ENCODE measurements at regions not wholly inside any gene's neighbourhood (a gene's known extent, or its start where the extent isn't known, plus 50 kb on each side); places are given as distances from the start of the nearest gene placed in this dataset.

- Histone ChIP-seq H3K27ac (ENCODE audit: extremely low read length, insufficient read depth, low read length) (no peak overlapping the region), H3K79me2 (ENCODE audit: insufficient read depth, low read length) (no peaks in the 10 kb centered on the region), H3K4me2 (ENCODE audit: low read depth, low read length) (no peak overlapping the region), H4K20me1 (ENCODE audit: insufficient read depth, low read length) (no peaks in the 10 kb centered on the region), H3K4me1 (ENCODE audit: insufficient read depth, low read length) (no peaks in the 10 kb centered on the region), H3K9ac (ENCODE audit: insufficient read depth, low read depth, low read length) (no peak overlapping the region), H2AFZ (ENCODE audit: low read length) (no peak overlapping the region), H3K36me3 (replicated peaks in 1 of 2; ENCODE audit: control insufficient read depth in 1 of 2, insufficient read depth in 2 of 2, low read length in 2 of 2) (no peaks in the 10 kb centered on the region), H3K27me3 (ENCODE audit: control insufficient read depth in 1 of 2, insufficient read depth in 2 of 2, low read length in 2 of 2) (no peaks in the 10 kb centered on the region), H3K4me3 (replicated peaks in 1 of 3; ENCODE audit: insufficient read depth in 1 of 3, low read depth in 2 of 3, low read length in 3 of 3) (no peak overlapping the region), H3K9me3 (ENCODE audit: low read length) (peaks cover 72% of the 10 kb centered on the region)
- 5% methylated on average over 3 of the region's 3 CpGs for WGBS (ENCODE audit: low lambda C conversion rate)
- CTCF ChIA-PET (ENCODE audit: low intra/inter-chr PET ratio, low total read pairs): no interaction called here
- ATAC-seq (no peak), DNase-seq (ENCODE audit: low spot score) (no peak), FAIRE-seq (no peak)
- TF ChIP-seq ZNF552 (CRISPR knock-in tag; IDR thresholded peaks at IDR 0.05; ENCODE audit: borderline replicate concordance): no peak
- TF ChIP-seq ZFP41 (CRISPR knock-in tag; IDR thresholded peaks at IDR 0.05; ENCODE audit: borderline replicate concordance): no peak
- TF ChIP-seq ZNF781 (CRISPR knock-in tag; IDR thresholded peaks at IDR 0.05; ENCODE audit: borderline replicate concordance, not compliant biosample characterization): no peak
- TF ChIP-seq HIC2 (CRISPR knock-in tag; IDR thresholded peaks at IDR 0.05; ENCODE audit: low read depth): no peak
- TF ChIP-seq SNAI1 (CRISPR knock-in tag; IDR thresholded peaks at IDR 0.05; ENCODE audit: borderline replicate concordance): no peak
- TF ChIP-seq ZNF788 (CRISPR knock-in tag; IDR thresholded peaks at IDR 0.05; ENCODE audit: borderline replicate concordance): no peak
- TF ChIP-seq, protein P1, sequence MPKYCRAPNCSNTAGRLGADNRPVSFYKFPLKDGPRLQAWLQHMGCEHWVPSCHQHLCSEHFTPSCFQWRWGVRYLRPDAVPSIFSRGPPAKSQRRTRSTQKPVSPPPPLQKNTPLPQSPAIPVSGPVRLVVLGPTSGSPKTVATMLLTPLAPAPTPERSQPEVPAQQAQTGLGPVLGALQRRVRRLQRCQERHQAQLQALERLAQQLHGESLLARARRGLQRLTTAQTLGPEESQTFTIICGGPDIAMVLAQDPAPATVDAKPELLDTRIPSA (CRISPR knock-in tag; IDR thresholded peaks at IDR 0.05; ENCODE audit: borderline replicate concordance): no peak
- no peak for TF ChIP-seq ZNF614 (CRISPR knock-in tag; IDR thresholded peaks at IDR 0.05; ENCODE audit: borderline replicate concordance)
- no peak for TF ChIP-seq HDAC2 (CRISPR knock-in tag; IDR thresholded peaks at IDR 0.05)
- TF ChIP-seq ZNF33B (CRISPR knock-in tag; IDR thresholded peaks at IDR 0.05): no peak
- TF ChIP-seq JUND (CRISPR knock-in tag; IDR thresholded peaks at IDR 0.05): no peak
- TF ChIP-seq, protein P2, sequence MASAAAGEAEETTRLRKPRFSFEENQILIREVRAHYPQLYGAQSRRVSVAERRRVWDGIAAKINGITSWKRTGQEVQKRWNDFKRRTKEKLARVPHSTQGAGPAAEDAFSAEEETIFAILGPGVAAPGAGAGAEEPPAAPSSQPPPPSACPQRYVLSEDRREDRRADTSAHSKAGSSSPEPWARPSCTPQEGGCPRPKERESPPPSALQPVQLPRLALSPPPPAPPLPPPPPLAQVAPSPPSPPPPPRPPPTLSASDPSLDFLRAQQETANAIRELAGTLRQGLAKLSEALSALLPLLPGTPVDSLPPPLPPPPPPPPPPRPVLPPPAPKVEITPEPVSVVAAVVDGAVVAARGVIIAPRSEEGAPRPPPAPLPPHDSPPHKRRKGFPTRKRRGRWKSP (CRISPR knock-in tag; IDR thresholded peaks at IDR 0.05): no peak
- TF ChIP-seq ATRX (CRISPR knock-in tag; IDR thresholded peaks at IDR 0.05; ENCODE audit: borderline replicate concordance): no peak
- no peak for TF ChIP-seq KAT2B (IDR thresholded peaks at IDR 0.05; ENCODE audit: borderline replicate concordance, low read depth, low read length)
- no peak for TF ChIP-seq ZNF207 (IDR thresholded peaks at IDR 0.05; ENCODE audit: borderline replicate concordance)
- no peak for TF ChIP-seq ZNF441 (CRISPR knock-in tag; IDR thresholded peaks at IDR 0.05; ENCODE audit: borderline replicate concordance)
- no peak for TF ChIP-seq ATF2 (CRISPR knock-in tag; IDR thresholded peaks at IDR 0.05)
- no peak for TF ChIP-seq MYC (CRISPR knock-in tag; IDR thresholded peaks at IDR 0.05; ENCODE audit: borderline replicate concordance)
- intact Hi-C loops (cut with micrococcal nuclease; ENCODE audit: unreplicated experiment): no loop called here
- in situ Hi-C loops (cut with HindIII; ENCODE audit: extremely low pct_ligation_motif_present, low pct_unique_long_range_greater_than_20kb): no loop called here
- POLR2A ChIA-PET: no interaction called here
- no TSS peak for BruUV-seq (replicated peaks)
These were observed 1194.8 kb downstream of the BCL11B start for GRCh38 chr14:98077176-98077575.

Measured in HepG2 (cell line).